Keratinocyte (primary cell): ENCODE measurements at regions not wholly inside any gene's neighbourhood (a gene's known extent, or its start where the extent isn't known, plus 50 kb on each side); places are given as distances from the start of the nearest gene placed in this dataset.

Experiments
- EZH2 ChIP-seq: IDR thresholded peaks from one replicate; pipeline ENCODE4 v1.6.1; 2012; ENCODE audit warnings: inconsistent platforms, mild to moderate bottlenecking, low read length, moderate library complexity
- TF ChIP-seq, protein P1 (sequence below), 3 experiments: IDR thresholded peaks in 1 of 3; conservative IDR thresholded peaks in 1 of 3; optimal IDR thresholded peaks in 1 of 3; 2 replicates in 2 of 3; 3 replicates in 1 of 3; pipeline versions ENCODE3 to v1.5.1; 2011; ENCODE audit warnings: low read length in 3 of 3, mild to moderate bottlenecking in 3 of 3, moderate library complexity in 2 of 3, control low read depth in 1 of 3, inconsistent platforms in 1 of 3; ENCODE audit not compliant: insufficient read depth in 2 of 3; ENCODE audit errors: extremely low read depth in 1 of 3

DNA sequence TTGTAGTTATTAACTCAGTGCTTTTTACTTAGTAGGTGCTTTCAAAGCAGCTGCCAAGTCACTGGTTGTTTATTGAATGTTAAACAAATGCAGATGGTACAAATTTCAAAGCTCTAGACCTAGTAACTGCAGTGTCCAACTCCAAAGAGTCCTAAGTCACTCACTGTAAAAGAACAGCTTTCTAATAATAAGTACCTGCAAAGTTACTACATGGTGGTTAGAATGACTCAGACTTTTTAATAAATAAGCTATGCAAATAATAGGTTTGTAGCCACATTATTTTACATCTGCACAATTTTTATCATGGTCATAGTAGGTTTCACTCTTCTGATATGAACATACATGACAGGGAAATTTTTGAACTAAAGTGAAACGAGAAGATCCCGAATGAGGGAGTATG, 1620.4 kb upstream of the CELF4 start:
- TF ChIP-seq, protein P1, sequence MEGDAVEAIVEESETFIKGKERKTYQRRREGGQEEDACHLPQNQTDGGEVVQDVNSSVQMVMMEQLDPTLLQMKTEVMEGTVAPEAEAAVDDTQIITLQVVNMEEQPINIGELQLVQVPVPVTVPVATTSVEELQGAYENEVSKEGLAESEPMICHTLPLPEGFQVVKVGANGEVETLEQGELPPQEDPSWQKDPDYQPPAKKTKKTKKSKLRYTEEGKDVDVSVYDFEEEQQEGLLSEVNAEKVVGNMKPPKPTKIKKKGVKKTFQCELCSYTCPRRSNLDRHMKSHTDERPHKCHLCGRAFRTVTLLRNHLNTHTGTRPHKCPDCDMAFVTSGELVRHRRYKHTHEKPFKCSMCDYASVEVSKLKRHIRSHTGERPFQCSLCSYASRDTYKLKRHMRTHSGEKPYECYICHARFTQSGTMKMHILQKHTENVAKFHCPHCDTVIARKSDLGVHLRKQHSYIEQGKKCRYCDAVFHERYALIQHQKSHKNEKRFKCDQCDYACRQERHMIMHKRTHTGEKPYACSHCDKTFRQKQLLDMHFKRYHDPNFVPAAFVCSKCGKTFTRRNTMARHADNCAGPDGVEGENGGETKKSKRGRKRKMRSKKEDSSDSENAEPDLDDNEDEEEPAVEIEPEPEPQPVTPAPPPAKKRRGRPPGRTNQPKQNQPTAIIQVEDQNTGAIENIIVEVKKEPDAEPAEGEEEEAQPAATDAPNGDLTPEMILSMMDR (optimal IDR thresholded peaks at IDR 0.05 in 1 of 3, IDR thresholded peaks at IDR 0.05 in 1 of 3, conservative IDR thresholded peaks at IDR 0.05 in 1 of 3; ENCODE audit: extremely low read depth in 1 of 3, insufficient read depth in 2 of 3, low read length in 3 of 3): no peak
- TF ChIP-seq EZH2: no peak
